Glomerular visceral epithelial cell (primary cell): ENCODE measurements at regions not wholly inside any gene's neighbourhood (a gene's known extent, or its start where the extent isn't known, plus 50 kb on each side); places are given as distances from the start of the nearest gene placed in this dataset.
"Not testable (repeated sequence)": the region's sequence is repeated elsewhere in the genome, so short reads cannot be mapped to it uniquely, and the experiment has no call there.

Source experiments
- DNase-seq: peaks from one replicate; pipeline ENCODE4 v3.0.0-alpha.2; 2016; ENCODE audit errors: extremely low spot score

DNA sequence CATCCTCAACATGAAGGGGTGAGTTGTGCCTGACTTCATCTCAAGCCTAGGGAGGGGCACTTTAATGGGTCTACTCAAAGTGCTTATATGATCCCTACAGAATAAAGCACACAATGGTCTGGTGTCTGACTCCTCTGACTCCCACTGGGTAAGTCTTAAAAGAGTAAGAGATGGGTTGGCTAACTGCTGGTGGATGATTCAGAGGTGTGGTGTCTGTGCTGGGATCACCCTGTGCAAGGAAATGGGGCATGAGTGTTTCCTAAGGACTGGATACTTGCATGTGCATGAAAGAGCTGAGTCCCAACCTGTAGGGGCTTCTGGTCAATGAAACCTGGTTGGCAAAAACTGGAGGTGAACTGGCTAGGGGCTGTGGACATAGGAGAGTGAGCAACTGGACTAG, 158.8 kb downstream of the IL20RB start:
- DNase-seq, result no peak

GRCh38 chr3:137121704-137122314, 164.0 kb downstream of the IL20RB start:
- DNase-seq, result peak; percentile 20

- no peak for DNase-seq
Measured at GRCh38 chr3:137131081-137131480, 173.3 kb downstream of the IL20RB start.

- no peak for DNase-seq
Measured at GRCh38 chr3:137134431-137134830, 176.6 kb downstream of the IL20RB start.

DNA sequence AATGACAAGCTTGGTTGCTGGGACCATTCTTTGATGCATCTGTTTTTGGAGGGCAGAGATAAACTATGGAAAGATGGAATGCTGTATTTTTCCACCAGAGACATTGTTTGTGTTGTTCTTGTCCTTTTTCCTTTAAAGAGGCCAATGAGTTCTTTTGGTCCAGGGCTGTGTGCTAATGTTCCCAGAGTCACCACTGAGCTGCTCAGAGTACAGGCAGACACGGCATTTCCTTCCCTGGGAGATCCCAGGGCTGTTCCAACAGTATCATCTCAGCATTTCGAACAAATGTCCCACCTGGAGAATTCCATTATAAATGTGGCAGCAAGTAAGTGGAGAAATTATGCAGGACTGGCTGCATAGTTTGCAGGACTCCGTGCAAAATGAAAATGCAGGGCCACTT, 190.6 kb downstream of the IL20RB start:
- no peak for DNase-seq

DNA sequence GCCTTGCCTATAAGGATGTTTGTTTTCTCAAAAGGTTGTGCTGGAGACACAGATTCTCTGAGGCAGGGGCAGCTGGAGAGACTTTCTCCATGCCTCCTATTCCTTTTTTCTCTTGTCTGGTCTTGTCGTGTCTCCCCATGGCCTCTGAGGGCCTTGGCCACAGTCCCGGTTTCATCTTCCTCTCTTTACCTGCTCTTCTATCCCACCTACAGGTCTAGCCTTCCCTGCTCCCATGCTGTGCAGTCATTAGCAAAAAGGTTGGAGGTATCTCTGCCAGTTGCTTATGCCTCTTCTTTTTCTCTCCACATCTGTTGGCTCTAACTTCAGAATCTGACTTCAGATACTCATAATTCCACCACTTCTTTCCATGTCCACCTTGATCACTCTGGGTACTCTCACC, 191.1 kb downstream of the IL20RB start:
- no peak for DNase-seq

DNA sequence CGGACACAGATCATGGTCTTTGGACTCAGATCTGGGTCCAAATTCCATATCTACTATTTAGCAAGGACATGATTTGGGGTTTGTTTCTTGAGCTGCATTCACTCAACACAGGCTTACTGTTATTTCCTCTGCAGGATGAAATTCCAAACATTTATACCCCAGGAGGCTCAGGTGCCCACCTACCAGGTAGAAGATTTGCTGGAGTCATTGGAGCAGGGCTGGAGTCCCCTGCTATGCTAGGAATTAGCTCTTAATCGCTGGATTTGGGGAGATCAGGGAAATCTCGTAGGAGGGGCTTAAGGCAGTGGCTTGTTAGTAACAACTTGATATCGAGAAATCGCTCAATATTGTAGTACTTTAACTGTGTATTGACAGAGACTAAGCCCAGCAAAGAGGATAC, 193.0 kb downstream of the IL20RB start:
- no peak for DNase-seq

DNA sequence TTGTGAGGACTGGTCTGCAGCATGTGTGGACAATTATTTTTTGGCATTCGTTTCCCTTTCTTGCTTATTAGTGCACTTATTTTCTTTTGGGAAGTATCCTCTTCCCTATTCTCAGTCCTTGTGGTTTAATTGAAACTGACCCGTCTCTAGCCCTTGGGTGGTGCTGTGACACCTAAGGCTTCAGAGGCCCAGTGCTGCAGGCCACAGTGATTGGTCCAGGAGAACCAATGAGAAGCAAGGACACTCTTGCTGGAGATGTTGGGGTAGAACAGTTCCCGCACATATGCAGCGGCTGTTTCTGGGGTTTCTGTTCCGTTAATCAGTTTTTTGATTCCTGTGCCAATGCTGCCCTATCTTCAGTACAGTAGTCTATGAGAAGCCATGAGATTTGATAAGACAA, 195.3 kb downstream of the IL20RB start:
- not testable (repeated sequence) for DNase-seq

GRCh38 chr3:137163241-137163871, 205.6 kb downstream of the IL20RB start:
- no peak for DNase-seq

GRCh38 chr3:137163958-137164357, 206.2 kb downstream of the IL20RB start:
- no peak for DNase-seq

GRCh38 chr3:137165117-137165806, 207.5 kb downstream of the IL20RB start:
- DNase-seq, result peak; percentile 9

GRCh38 chr3:137171834-137172603, 214.2 kb downstream of the IL20RB start:
- DNase-seq, result no peak

GRCh38 chr3:137172728-137173127, 214.9 kb downstream of the IL20RB start:
- DNase-seq, result no peak

DNA sequence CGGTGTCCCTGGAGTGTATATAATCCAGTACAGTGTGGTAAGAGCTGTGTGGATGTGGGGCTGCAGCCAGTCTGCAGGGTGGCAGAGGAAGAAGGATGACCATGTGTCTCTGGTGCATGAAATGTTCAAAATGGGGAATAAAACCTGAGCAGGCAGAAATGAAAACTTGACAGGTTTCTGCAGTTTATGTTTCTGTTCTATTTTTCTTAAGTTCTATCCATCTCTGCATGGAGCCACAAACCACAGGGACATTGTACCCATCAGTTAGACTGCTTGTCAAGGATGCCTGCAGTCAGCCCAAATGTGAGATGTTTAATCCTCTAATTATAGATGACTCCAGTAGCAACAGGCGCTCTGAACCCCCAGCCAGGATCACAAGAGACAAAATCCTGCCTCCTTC, 216.7 kb downstream of the IL20RB start:
- DNase-seq, result no peak

DNA sequence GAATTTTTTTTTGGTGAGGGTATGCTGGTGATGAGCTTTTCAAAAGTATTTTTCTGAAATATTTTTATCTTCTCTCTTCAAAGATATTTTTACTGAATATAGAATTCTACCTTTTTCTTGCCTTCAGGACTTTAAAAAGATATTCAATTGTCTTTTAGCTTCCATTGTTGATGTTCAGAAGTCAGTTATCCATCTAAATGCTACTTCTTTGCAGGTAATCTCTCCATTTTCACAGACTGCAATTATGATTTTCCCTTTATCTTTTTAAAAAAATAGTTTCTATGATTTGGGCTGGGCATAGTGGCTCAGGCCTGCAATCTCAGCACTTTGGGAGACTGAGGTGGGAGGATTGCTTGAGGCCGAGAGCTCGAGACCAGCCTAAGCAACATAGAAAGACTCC, 222.4 kb downstream of the IL20RB start:
- DNase-seq, result no peak

DNA sequence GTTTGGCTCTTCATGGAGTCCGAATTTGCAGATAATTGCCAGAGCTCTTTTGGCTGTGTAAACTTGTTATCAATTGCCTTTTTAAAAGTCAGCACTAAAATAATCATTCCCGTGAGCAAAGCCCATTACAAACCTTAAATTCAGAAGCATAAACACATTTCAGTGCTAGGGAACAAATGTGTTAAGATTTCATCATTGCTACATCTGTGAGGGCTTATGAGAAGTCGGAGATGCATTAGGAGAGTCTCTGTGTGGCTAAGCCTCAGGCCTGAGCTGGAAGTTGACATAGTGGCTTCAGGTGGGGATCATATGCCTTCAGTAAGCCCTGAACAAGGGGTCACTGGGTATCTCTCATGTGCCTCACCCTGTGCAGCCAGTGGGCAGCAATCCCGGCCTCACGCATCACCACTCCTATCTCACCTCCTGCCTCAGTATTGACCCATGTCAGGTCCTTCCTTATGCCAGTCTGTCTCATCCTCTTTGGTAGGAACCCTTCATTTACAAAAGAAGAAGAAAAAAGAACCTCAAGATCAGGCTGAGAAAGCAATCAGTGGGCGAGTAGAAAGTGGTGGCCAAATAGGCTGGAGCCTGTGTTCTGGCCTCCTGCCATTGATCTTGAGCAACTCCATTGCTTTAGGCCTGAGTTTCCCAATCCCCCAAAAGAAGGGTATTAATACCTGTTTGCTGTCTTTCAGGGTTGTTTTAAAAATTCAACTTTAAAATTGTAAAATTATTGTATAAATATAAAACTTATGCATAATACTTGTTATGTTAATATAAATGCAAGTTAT, 233.5 kb downstream of the IL20RB start:
- no peak for DNase-seq

- no peak for DNase-seq
Measured at GRCh38 chr3:137191951-137192350, 234.2 kb downstream of the IL20RB start.

GRCh38 chr3:137194301-137194700, 236.5 kb downstream of the IL20RB start:
- no peak for DNase-seq

GRCh38 chr3:137198374-137198773, 240.6 kb downstream of the IL20RB start:
- DNase-seq, result not testable (repeated sequence)

GRCh38 chr3:137199678-137200077, 241.9 kb downstream of the IL20RB start:
- DNase-seq, result no peak

DNA sequence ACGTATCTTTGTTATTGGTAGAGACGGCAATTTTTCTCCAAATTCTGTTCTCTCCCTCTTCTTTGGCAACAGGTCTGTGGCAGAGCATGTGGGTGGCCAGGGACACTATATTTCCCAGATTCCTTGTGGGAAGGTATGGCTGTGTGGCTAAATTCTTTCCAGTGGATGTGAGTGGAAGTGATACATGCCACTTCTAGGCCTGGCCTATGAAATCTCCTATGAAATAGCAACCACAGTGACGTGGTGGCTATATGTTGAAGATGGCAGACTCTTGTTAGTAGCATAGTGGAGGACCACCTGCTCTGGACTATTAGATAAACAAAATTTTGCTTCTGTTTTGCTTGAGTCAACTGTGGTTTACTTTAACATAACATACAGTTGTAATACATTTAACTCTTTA, 243.3 kb downstream of the IL20RB start:
- no peak for DNase-seq

- no peak for DNase-seq
Measured at GRCh38 chr3:137202941-137203340, 245.2 kb downstream of the IL20RB start.
